MM.1S (cell line): ENCODE measurements at regions not wholly inside any gene's neighbourhood (a gene's known extent, or its start where the extent isn't known, plus 50 kb on each side); places are given as distances from the start of the nearest gene placed in this dataset.

ENCODE experiments used
- DNase-seq: peaks from one replicate; pipeline ENCODE4 v3.0.0-alpha.2; 2015
- H2AFZ ChIP-seq: fragments of 300-600 bp; sonication (generic); 2 replicates; pipeline ENCODE4 v1.6.0; 2016; ENCODE audit warnings: antibody characterized with exemption, low read length
- H3F3A ChIP-seq: fragments of 300-600 bp; sonication (generic); 2 replicates; pipeline ENCODE4 v1.6.1; 2016; ENCODE audit warnings: mild to moderate bottlenecking, antibody characterized with exemption, low read length, moderate library complexity, mixed read lengths; ENCODE audit not compliant: insufficient read depth
- H3K27ac ChIP-seq: fragments of 300-600 bp; sonication (generic); 2 replicates; pipeline ENCODE4 v1.5.1; 2016; ENCODE audit warnings: mild to moderate bottlenecking, low read length
- H3K27me3 ChIP-seq: fragments of 300-600 bp; sonication (generic); replicated peaks from 2 replicates; pipeline ENCODE4 v1.6.0; 2016; ENCODE audit warnings: low read length; ENCODE audit not compliant: insufficient read depth
- H3K36me3 ChIP-seq: fragments of 300-600 bp; sonication (generic); replicated peaks from 2 replicates; pipeline ENCODE4 v1.6.1; 2016; ENCODE audit warnings: mild to moderate bottlenecking, low read length, mixed read lengths; ENCODE audit not compliant: insufficient read depth
- H3K4me1 ChIP-seq: fragments of 300-600 bp; sonication (generic); 2 replicates; pipeline ENCODE4 v1.6.1; 2016; ENCODE audit warnings: low read length, mixed read lengths
- H3K4me2 ChIP-seq: fragments of 300-600 bp; sonication (generic); 2 replicates; pipeline ENCODE4 v1.6.0; 2016; ENCODE audit warnings: low read depth, low read length
- H3K4me3 ChIP-seq: fragments of 300-600 bp; sonication (generic); 2 replicates; pipeline ENCODE4 v1.5.1; 2016; ENCODE audit warnings: low read length, mixed read lengths
- H3K79me2 ChIP-seq: fragments of 300-600 bp; sonication (generic); 2 replicates; pipeline ENCODE4 v1.6.1; 2016; ENCODE audit warnings: mixed run types, low read length, mixed read lengths
- H3K9ac ChIP-seq: fragments of 300-600 bp; sonication (generic); 2 replicates; pipeline ENCODE4 v1.6.1; 2016; ENCODE audit warnings: low read length, mixed read lengths
- H3K9me2 ChIP-seq: fragments of 300-600 bp; sonication (generic); replicated peaks from 2 replicates; pipeline ENCODE4 v1.6.1; 2016; ENCODE audit warnings: mild to moderate bottlenecking, low read length, mixed read lengths; ENCODE audit not compliant: insufficient read depth
- H3K9me3 ChIP-seq: fragments of 300-600 bp; sonication (generic); replicated peaks from 2 replicates; pipeline ENCODE4 v1.6.1; 2016; ENCODE audit warnings: mild to moderate bottlenecking, low read length, mixed read lengths; ENCODE audit not compliant: insufficient read depth
- H4K20me1 ChIP-seq: fragments of 300-600 bp; sonication (generic); 2 replicates; pipeline ENCODE4 v1.6.1; 2016; ENCODE audit warnings: mild to moderate bottlenecking, low read length, moderate library complexity, mixed read lengths; ENCODE audit not compliant: insufficient read depth
- EZH2 ChIP-seq: fragments of 300-600 bp; sonication (generic); optimal IDR thresholded peaks from 2 replicates; pipeline ENCODE3; 2017; ENCODE audit warnings: low read depth, mild to moderate bottlenecking, antibody characterized with exemption, low read length, mixed read lengths
- EZH2phosphoT487 ChIP-seq: fragments of 300-600 bp; sonication (generic); IDR thresholded peaks from 2 replicates; pipeline ENCODE4 v1.6.1; 2018; ENCODE audit warnings: antibody characterized with exemption, low read length
- TF ChIP-seq, protein P1 (sequence below): fragments of 300-600 bp; sonication (generic); IDR thresholded peaks from 2 replicates; pipeline ENCODE4 v1.5.1; 2016; ENCODE audit warnings: antibody characterized with exemption, low read length, mixed read lengths

DNA sequence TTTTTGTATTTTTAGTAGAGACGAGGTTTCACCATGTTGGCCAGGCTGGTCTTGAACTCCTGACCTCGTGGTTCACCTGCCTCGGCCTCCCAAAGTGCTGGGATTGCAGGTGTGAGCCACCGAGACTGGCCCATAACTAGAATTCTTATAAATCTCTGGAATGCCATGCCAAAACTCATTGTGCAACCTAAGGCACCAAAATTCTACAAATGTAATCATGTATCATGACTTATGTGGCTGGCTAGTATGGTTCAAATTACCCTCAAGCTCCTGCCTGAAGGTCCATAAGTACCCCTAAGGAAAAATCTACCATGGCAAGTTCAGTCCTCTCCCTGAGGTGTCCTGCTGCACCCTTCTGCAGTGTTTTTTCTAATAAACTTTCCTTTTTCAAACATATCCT is 63.8 kb upstream of the CSF1 start:
- Histone ChIP-seq H3K4me1 (no peaks in the 10 kb centered on the region), H3K27ac (no peak overlapping the region), H3K9me2 (no peaks in the 10 kb centered on the region), H3K27me3 (no peaks in the 10 kb centered on the region), H3K9ac (no peak overlapping the region), H3F3A (no peaks in the 10 kb centered on the region), H3K9me3 (no peaks in the 10 kb centered on the region), H2AFZ (no peak overlapping the region), H3K4me3 (no peak overlapping the region), H3K79me2 (no peaks in the 10 kb centered on the region), H4K20me1 (no peaks in the 10 kb centered on the region), H3K36me3 (no peaks in the 10 kb centered on the region), H3K4me2 (no peak overlapping the region)
- no peak for DNase-seq
- TF ChIP-seq EZH2phosphoT487, result no peak
- no peak for TF ChIP-seq EZH2
- TF ChIP-seq, protein P1, sequence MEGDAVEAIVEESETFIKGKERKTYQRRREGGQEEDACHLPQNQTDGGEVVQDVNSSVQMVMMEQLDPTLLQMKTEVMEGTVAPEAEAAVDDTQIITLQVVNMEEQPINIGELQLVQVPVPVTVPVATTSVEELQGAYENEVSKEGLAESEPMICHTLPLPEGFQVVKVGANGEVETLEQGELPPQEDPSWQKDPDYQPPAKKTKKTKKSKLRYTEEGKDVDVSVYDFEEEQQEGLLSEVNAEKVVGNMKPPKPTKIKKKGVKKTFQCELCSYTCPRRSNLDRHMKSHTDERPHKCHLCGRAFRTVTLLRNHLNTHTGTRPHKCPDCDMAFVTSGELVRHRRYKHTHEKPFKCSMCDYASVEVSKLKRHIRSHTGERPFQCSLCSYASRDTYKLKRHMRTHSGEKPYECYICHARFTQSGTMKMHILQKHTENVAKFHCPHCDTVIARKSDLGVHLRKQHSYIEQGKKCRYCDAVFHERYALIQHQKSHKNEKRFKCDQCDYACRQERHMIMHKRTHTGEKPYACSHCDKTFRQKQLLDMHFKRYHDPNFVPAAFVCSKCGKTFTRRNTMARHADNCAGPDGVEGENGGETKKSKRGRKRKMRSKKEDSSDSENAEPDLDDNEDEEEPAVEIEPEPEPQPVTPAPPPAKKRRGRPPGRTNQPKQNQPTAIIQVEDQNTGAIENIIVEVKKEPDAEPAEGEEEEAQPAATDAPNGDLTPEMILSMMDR, result no peak

DNA sequence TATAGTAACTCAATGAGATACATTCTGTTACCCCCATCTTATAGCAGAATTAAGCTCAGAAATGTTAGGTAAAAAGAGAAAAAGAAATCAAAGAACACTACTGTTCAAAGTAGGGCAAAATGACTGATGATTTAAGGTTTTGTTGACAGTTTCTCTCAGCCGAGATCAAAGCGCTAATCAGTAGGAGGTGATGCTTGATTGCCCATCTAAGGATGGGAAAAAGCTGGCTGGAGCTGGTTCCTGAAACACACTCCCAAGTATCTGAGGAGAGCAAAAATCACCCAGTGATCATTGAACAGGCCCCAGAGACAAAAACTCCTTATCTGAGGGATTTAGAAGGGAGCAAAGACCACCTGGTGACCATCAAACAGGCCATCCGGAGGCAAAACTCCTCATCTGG is 64.5 kb upstream of the CSF1 start:
- H3K4me3 ChIP-seq, result no peak overlapping the region
- no peak overlapping the region for H3K4me2 ChIP-seq

DNA sequence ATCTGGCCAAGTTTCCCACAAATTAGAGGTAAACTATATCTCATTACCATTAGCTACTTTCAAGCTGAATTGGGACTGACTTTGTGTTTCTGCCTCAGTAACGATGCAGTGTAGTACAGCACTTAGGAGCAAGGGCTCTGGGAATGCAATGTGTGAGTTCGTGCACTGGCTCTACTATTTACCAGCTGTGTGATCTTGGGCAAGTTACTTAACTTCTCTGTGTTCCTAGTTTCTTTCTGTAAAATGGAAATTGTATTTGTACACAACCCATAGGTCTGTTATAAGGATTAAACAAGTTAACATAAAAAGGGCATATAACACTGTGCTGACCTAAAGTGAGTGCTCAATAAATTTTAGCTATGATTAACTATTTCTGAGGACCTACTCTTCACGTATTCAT is 65.0 kb upstream of the CSF1 start:
- Histone ChIP-seq H2AFZ (no peak overlapping the region), H3K9me2 (no peaks in the 10 kb centered on the region), H3K9me3 (no peaks in the 10 kb centered on the region), H3K79me2 (no peaks in the 10 kb centered on the region), H3K4me3 (no peak overlapping the region), H4K20me1 (no peaks in the 10 kb centered on the region), H3K9ac (no peak overlapping the region), H3K36me3 (no peaks in the 10 kb centered on the region), H3K4me2 (no peak overlapping the region), H3K4me1 (no peaks in the 10 kb centered on the region), H3F3A (no peaks in the 10 kb centered on the region), H3K27ac (no peak overlapping the region), H3K27me3 (no peaks in the 10 kb centered on the region)
- DNase-seq, result no peak
- no peak for TF ChIP-seq EZH2
- TF ChIP-seq, protein P1, result no peak
- TF ChIP-seq EZH2phosphoT487, result no peak

More for the DNA sequence above, 64.5 kb upstream of the CSF1 start:
- Histone ChIP-seq H3K27me3 (no peaks in the 10 kb centered on the region), H3K9me2 (no peaks in the 10 kb centered on the region), H4K20me1 (no peaks in the 10 kb centered on the region), H3K4me1 (no peaks in the 10 kb centered on the region), H3K27ac (no peak overlapping the region), H3K9me3 (no peaks in the 10 kb centered on the region), H3K79me2 (no peaks in the 10 kb centered on the region), H3K36me3 (no peaks in the 10 kb centered on the region), H3F3A (no peaks in the 10 kb centered on the region), H3K9ac (no peak overlapping the region), H2AFZ (no peak overlapping the region)
- DNase-seq, result no peak
- TF ChIP-seq EZH2 (no peak), EZH2phosphoT487 (no peak)
- TF ChIP-seq, protein P1, result no peak
